SK-N-SH treated with all-trans-retinoic acid at 6 μM for 48 hours (cell line): ENCODE measurements at regions not wholly inside any gene's neighbourhood (a gene's known extent, or its start where the extent isn't known, plus 50 kb on each side); places are given as distances from the start of the nearest gene placed in this dataset.

Experiments
- BACH2 ChIP-seq: fragments of 250-450 bp; sonication (Bioruptor Pico); IDR thresholded peaks from 2 replicates; pipeline ENCODE4 v1.9.0; 2021; ENCODE audit warnings: mild to moderate bottlenecking, borderline replicate concordance
- CREB5 ChIP-seq: fragments of 250-450 bp; sonication (Bioruptor Pico); IDR thresholded peaks from 2 replicates; pipeline ENCODE4 v1.5.1; 2020; ENCODE audit warnings: low read depth, mild to moderate bottlenecking, moderate library complexity
- CSRNP3 ChIP-seq: fragments of 250-450 bp; sonication (Bioruptor Pico); IDR thresholded peaks from 2 replicates; pipeline ENCODE4 v1.5.1; 2021; ENCODE audit warnings: mild to moderate bottlenecking, moderate library complexity
- ISL1 ChIP-seq: fragments of 250-450 bp; sonication (Bioruptor Pico); IDR thresholded peaks from 2 replicates; pipeline ENCODE4 v2.1.2; 2022; ENCODE audit warnings: mild to moderate bottlenecking, moderate library complexity

- TF ChIP-seq CSRNP3 (CRISPR knock-in tag) (no peak), BACH2 (no peak), CREB5 (CRISPR knock-in tag) (no peak), ISL1 (CRISPR knock-in tag) (no peak)
Measured at GRCh38 chr3:115487968-115488367, 135.3 kb upstream of the GAP43 start.
